Femur (tissue), 1 donor: ENCODE measurements at regions not wholly inside any gene's neighbourhood (a gene's known extent, or its start where the extent isn't known, plus 50 kb on each side); places are given as distances from the start of the nearest gene placed in this dataset.

Experiments
- DNase-seq: peaks from one replicate; pipeline ENCODE4 v3.0.0-alpha.2; 2017

GRCh38 chr5:6806668-6807067 is 93.4 kb downstream of the TENT4A start:
- no peak for DNase-seq

GRCh38 chr5:6808462-6808861 is 95.2 kb downstream of the TENT4A start:
- DNase-seq = no peak

DNA sequence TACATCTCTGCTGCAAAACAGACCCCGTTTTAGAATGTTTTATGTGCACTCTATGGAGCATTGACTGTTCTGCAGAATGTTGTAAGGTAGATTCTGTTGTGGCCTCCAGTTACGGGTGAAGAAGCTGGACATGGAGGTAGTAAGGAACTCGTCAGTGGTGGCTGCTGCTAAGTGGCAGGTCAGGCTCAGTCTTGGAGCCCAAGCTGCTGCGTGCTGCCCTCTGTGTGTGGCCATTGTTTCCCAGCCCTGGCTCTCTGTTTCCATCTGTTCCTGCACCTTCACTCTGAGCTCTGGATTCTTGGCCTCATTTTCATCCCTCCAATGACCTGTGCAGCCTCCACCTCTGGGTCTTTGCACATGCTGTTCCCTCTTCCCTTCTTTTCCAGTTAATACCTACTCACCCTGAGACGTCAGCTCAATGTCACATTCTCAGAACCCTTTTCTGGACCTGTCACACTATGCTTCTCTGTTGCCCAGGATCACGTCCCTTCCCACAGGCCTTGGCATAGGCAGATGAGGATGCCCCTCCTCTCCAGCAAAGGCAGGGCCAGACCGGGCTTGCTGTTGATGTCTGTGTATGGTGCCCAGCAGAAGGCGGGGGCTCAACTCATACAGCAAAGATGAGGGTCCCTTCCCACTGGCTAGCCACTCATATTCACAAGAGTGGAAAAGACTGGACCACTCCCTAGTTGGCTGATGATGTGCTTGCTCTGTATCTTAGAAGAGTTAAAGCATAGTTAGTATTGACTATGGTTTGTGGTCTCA is 97.6 kb downstream of the TENT4A start:
- no peak for DNase-seq

DNA sequence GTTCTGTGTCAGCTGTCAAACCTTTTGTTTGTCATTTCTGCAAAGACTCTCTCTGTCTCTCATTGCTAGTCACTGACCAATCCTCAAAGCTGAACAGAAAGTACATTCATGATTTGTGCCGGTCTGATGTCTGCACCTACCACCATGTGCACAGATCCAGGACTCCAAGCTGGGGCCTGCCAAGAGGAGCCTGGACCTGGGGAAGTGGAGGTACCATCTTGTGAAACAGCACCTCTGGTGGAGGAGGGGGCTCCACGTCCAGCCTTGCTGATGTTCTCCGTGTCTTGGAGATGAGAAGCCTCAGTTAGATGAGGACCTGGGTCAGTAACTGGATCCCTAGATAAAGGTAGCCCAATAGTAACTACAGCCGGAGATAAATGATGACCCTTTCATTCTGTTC is 98.9 kb downstream of the TENT4A start:
- DNase-seq = no peak

GRCh38 chr5:6812800-6813731 is 99.8 kb downstream of the TENT4A start:
- no peak for DNase-seq

GRCh38 chr5:6814816-6815215 is 101.6 kb downstream of the TENT4A start:
- no peak for DNase-seq

- DNase-seq = no peak
These were observed 105.6 kb downstream of the TENT4A start for GRCh38 chr5:6818594-6819511.

GRCh38 chr5:6819521-6819920 is 106.3 kb downstream of the TENT4A start:
- no peak for DNase-seq

GRCh38 chr5:6820851-6821479 is 107.7 kb downstream of the TENT4A start:
- DNase-seq = no peak

- no peak for DNase-seq
These were observed 108.8 kb downstream of the TENT4A start for GRCh38 chr5:6822068-6822467.

GRCh38 chr5:6822556-6823343 is 109.5 kb downstream of the TENT4A start:
- DNase-seq = no peak

DNA sequence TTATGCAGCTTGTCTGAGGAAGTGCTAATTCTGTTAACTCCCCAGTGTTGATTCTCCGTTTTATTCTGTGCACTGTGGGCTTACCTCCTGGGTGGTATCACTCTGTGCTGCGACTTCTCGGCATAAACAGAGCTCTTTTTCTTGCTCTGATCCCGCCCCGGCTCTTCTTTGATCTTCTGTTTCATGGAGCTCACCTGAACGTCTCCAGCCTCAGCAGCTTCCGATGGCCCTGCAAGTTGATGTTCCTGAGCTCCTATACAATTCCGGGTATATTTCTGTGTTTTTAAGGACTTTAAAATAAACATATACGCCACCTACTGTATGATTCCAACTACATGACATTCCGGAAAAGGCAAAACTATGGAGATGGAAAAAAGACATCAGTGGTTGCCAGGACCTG is 110.8 kb downstream of the TENT4A start:
- no peak for DNase-seq

- no peak for DNase-seq
These were observed 112.5 kb downstream of the TENT4A start for GRCh38 chr5:6825678-6826244.

DNA sequence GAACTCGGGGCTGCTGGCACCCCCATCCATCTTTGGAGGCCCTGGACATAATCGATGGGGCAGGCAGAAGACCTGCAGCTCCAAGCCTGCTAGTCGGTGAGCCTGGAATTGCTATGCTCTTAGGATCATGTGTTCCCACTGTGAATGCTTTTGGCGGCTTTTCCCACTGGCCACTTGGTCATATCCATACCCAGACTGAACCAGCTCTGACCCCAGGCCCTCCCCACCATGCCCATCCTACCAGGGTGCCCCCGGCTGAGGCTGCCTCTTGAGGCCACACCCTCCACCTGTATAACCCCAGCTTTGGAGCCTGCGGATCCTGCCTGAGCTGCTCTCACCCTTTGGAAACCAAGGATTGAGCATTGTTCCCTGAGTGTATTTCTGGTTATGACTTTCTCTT is 113.5 kb downstream of the TENT4A start:
- DNase-seq = no peak

- DNase-seq = no peak
These were observed 114.4 kb downstream of the TENT4A start for GRCh38 chr5:6827526-6828219.

DNA sequence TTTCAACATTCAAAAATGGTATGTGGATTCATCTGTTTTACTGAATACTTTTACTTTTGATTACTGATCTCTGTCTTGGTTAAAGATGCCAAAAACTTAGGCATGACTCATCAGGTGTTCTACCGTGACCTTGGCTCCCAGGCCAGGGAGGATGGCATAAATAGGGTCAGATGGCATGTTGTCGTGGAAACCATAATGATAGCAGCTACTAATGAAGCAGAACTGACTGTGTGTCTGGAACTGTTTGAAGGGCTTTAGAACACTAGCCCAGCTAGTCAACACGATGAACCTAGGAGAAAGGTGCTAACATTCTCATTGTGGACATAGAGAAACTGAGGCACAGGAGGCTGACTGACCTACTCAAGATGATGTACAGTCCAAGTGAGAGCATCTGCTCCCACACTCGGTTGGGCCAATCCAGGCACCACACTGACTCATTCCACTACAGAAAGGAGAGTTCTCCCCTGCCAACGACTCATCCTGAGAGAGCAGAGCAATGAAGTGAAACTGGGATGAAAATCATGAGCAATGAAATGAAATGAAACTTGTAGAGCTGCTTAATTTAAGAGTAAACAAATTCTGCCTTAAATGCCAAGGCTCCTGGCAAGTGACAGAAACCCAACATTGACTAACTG is 116.0 kb downstream of the TENT4A start:
- DNase-seq = no peak

DNA sequence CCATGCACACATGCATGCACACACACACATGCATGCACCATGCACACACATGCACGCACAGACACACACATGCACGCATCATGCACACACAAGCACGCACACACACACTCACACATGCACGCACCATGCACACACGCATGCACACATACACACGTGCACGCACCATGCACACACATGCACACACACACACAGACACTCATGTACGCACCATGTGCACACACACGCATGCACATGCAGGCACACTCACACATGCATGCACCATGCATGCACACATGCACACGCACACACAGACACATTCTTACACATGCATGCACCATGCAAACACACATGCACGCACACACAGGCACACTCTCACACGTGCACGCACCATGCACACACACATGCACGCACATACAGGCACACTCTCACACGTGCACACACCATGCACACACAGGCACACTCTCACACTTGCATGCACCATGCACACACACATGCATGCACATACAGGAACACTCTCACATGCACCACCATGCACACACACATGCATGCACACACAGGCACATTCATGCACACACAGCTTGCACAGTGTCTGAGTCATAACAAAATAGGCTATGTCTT is 117.5 kb downstream of the TENT4A start:
- no peak for DNase-seq

- no peak for DNase-seq
These were observed 118.7 kb downstream of the TENT4A start for GRCh38 chr5:6831678-6832671.
